ENCODE measurements at regions not wholly inside any gene's neighbourhood (a gene's known extent, or its start where the extent isn't known, plus 50 kb on each side); places are given as distances from the start of the nearest gene placed in this dataset.

- TF ChIP-seq CTCF (IDR thresholded peaks at IDR 0.05) (no peak), ZFX (IDR thresholded peaks at IDR 0.05; ENCODE audit: borderline replicate concordance) (no peak)
Observed at GRCh38 chr2:71822463-71822862, 325.2 kb downstream of the CYP26B1 start.
